Astrocyte (in vitro differentiated cells and primary cell): ENCODE measurements at regions not wholly inside any gene's neighbourhood (a gene's known extent, or its start where the extent isn't known, plus 50 kb on each side); places are given as distances from the start of the nearest gene placed in this dataset.
A peak's percentile ranks its signal among the peaks of the same experiment; 100 is the strongest.

Source experiments
- EZH2 ChIP-seq: IDR thresholded peaks from 2 replicates; pipeline ENCODE4 v1.6.1; 2012; ENCODE audit warnings: mild to moderate bottlenecking, low read length, inconsistent platforms; ENCODE audit not compliant: insufficient read depth
- TF ChIP-seq, protein P1 (sequence below): IDR thresholded peaks from 2 replicates; pipeline ENCODE4 v1.5.1; 2011; ENCODE audit warnings: low read depth, mild to moderate bottlenecking, inconsistent platforms, low read length, moderate library complexity; ENCODE audit not compliant: insufficient read depth

DNA sequence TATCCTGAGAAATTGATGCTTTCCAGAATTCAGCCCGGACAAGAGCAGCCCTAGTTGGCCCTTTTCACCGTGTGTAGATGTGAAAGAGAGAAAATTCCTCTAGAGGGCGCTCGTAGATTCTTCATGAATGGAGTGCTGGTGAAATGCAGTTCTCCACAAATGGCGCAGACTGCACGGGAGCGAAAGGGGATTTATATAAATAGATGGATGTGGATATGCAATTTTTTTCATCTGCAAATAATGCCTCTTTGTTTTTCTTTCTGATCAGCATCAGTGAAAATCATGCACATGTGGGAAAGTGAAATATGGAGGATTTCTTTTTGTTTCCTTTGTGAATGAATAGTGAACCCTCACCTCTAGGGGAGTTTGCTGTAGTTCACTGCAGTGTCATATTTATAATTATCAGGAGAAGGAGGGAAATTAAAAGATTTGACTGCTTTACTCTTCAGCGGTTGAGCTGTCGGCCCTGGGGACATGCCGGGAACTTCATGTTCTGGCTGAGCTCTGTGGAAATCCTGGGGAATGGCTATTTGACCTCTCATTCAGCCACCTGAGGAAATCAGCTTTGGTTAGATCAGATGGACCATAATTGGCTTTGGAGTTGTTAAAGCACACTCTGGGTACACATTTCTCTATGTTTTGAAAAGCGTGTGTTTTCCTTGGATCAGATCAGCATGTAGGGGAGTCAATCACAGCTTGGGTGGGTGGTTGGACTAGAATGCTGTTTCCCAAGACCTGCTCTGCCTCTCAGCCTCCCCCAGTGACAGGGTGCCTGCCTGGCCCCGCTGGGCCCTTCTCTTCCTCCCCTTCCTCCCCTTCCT, 115.0 kb upstream of the SHISA3 start:
- TF ChIP-seq, protein P1, sequence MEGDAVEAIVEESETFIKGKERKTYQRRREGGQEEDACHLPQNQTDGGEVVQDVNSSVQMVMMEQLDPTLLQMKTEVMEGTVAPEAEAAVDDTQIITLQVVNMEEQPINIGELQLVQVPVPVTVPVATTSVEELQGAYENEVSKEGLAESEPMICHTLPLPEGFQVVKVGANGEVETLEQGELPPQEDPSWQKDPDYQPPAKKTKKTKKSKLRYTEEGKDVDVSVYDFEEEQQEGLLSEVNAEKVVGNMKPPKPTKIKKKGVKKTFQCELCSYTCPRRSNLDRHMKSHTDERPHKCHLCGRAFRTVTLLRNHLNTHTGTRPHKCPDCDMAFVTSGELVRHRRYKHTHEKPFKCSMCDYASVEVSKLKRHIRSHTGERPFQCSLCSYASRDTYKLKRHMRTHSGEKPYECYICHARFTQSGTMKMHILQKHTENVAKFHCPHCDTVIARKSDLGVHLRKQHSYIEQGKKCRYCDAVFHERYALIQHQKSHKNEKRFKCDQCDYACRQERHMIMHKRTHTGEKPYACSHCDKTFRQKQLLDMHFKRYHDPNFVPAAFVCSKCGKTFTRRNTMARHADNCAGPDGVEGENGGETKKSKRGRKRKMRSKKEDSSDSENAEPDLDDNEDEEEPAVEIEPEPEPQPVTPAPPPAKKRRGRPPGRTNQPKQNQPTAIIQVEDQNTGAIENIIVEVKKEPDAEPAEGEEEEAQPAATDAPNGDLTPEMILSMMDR: peak; percentile 67
- TF ChIP-seq EZH2: no peak
